SJCRH30 (cell line): ENCODE measurements at regions not wholly inside any gene's neighbourhood (a gene's known extent, or its start where the extent isn't known, plus 50 kb on each side); places are given as distances from the start of the nearest gene placed in this dataset.
A peak's percentile ranks its signal among the peaks of the same experiment; 100 is the strongest.

ENCODE experiments used
- DNase-seq, 2 experiments: peaks; one replicate each; pipeline ENCODE4 v3.0.0-alpha.2; 2015 to 2020
- H3K27ac ChIP-seq: fragments of 250-450 bp; sonication (Bioruptor Pico); 2 replicates; pipeline ENCODE4 v1.5.1; 2020; ENCODE audit warnings: mild to moderate bottlenecking, moderate library complexity
- H3K27me3 ChIP-seq: fragments of 250-450 bp; sonication (Bioruptor Pico); 2 replicates; pipeline ENCODE4 v1.5.1; 2020; ENCODE audit warnings: mild to moderate bottlenecking, moderate library complexity
- H3K36me3 ChIP-seq: fragments of 250-450 bp; sonication (Bioruptor Pico); 2 replicates; pipeline ENCODE4 v1.5.1; 2020; ENCODE audit warnings: mild to moderate bottlenecking, moderate library complexity
- H3K4me1 ChIP-seq: fragments of 250-450 bp; sonication (Bioruptor Pico); 2 replicates; pipeline ENCODE4 v1.5.1; 2020; ENCODE audit warnings: mild to moderate bottlenecking, moderate library complexity
- H3K4me3 ChIP-seq: fragments of 250-450 bp; sonication (Bioruptor Pico); 2 replicates; pipeline ENCODE4 v1.5.1; 2020; ENCODE audit warnings: mild to moderate bottlenecking, moderate library complexity
- H3K9me3 ChIP-seq: fragments of 250-450 bp; sonication (Bioruptor Pico); replicated peaks from 2 replicates; pipeline ENCODE4 v1.5.1; 2020; ENCODE audit warnings: mild to moderate bottlenecking, moderate library complexity

- H3K27ac ChIP-seq: no peak overlapping the region
- no peak for DNase-seq
- H3K9me3 ChIP-seq: no peaks in the 10 kb centered on the region
- H3K36me3 ChIP-seq: no peaks in the 10 kb centered on the region
- H3K4me3 ChIP-seq: no peak overlapping the region
- no peaks in the 10 kb centered on the region for H3K27me3 ChIP-seq
- peaks cover 9% of the 10 kb centered on the region for H3K4me1 ChIP-seq
These were observed 389.2 kb upstream of the NFE2L3 start for GRCh38 chr7:25762511-25763462.

DNA sequence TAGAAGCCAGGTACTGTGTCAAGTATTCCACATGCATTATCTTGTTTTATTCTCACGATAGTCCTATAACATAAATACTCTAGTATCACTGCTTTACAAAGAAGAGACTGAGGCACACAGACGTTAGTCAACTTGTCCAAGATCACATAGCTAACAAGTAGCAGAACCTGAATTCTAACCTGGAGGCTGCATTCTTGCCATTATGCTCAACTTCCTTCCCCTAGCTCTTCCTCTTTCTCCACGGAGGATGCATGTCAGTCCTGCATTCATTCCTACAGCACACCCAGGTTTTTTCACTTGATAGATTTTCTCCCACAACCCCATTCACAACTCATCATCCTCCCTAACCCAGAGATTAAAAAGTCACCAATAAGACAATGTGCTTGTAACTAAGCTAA, 388.5 kb upstream of the NFE2L3 start:
- Histone ChIP-seq H3K36me3 (no peaks in the 10 kb centered on the region), H3K9me3 (no peaks in the 10 kb centered on the region), H3K4me1 (peaks cover 6% of the 10 kb centered on the region), H3K27ac (no peak overlapping the region), H3K27me3 (no peaks in the 10 kb centered on the region), H3K4me3 (no peak overlapping the region)
- DNase-seq: no peak

GRCh38 chr7:25765110-25765655, 386.8 kb upstream of the NFE2L3 start:
- Histone ChIP-seq H3K27ac (no peak overlapping the region), H3K9me3 (no peaks in the 10 kb centered on the region), H3K27me3 (no peaks in the 10 kb centered on the region), H3K4me3 (no peak overlapping the region), H3K36me3 (no peaks in the 10 kb centered on the region), H3K4me1 (peaks cover 3% of the 10 kb centered on the region; the same call in 1 of the 2 replicates)
- DNase-seq: no peak

DNA sequence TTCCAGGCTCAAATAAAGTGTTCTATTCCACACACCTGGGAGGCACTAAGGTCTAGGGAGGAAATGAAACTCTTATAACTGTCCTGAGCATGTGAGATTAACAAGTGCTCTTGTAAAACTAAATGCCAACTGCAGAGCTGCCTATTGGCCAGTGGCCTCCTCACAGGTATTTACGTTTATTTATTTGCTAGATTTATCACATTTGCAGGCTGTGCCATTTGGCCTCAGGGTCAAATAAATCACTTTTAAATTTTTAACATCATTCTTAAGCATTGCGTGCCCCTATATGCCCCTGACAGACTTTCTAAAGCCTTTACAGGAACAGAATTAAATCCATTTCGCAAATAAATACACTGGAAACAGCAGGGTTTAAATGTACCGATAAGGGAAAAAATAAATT, 381.8 kb upstream of the NFE2L3 start:
- Histone ChIP-seq H3K4me1 (peaks cover 6% of the 10 kb centered on the region; the same call in 1 of the 2 replicates), H3K27ac (no peak overlapping the region), H3K4me3 (no peak overlapping the region), H3K9me3 (no peaks in the 10 kb centered on the region; the same call in 1 of the 2 replicates), H3K36me3 (no peaks in the 10 kb centered on the region), H3K27me3 (no peaks in the 10 kb centered on the region)
- DNase-seq: no peak

DNA sequence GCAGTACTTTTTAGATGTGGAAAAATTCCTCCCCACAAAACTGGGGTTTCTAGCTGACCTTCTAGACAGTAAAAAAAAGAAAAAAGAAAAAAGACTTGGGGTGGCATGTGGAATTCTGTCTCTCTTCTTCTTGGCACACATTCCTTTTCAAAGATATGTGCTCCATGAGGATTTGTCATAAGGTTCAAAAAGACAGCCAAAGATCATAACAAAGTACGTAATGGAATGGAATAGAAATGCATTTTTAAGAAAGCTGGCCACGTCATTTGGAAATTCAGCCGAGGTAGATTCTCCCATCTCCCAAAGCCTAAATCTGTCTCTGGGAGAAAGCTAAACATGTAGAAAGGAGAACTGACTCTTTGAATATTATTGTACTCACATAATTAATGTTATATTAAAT, 381.3 kb upstream of the NFE2L3 start:
- H3K36me3 ChIP-seq: no peaks in the 10 kb centered on the region
- no peaks in the 10 kb centered on the region for H3K27me3 ChIP-seq
- H3K4me1 ChIP-seq: peaks cover 6% of the 10 kb centered on the region; the same call in 1 of the 2 replicates
- DNase-seq: no peak
- H3K27ac ChIP-seq: no peak overlapping the region
- H3K4me3 ChIP-seq: no peak overlapping the region
- no peaks in the 10 kb centered on the region; the same call in 1 of the 2 replicates for H3K9me3 ChIP-seq

GRCh38 chr7:25771491-25771890, 380.5 kb upstream of the NFE2L3 start:
- no peak for DNase-seq
- peaks cover 10% of the 10 kb centered on the region for H3K4me1 ChIP-seq
- no peak overlapping the region for H3K4me3 ChIP-seq
- no peaks in the 10 kb centered on the region for H3K27me3 ChIP-seq
- no peaks in the 10 kb centered on the region; the same call in 1 of the 2 replicates for H3K9me3 ChIP-seq
- no peak overlapping the region for H3K27ac ChIP-seq
- H3K36me3 ChIP-seq: no peaks in the 10 kb centered on the region

GRCh38 chr7:25772802-25773201, 379.2 kb upstream of the NFE2L3 start:
- Histone ChIP-seq H3K27ac (no peak overlapping the region), H3K4me1 (peaks cover 24% of the 10 kb centered on the region), H3K9me3 (no peaks in the 10 kb centered on the region; the same call in 1 of the 2 replicates)

GRCh38 chr7:25774675-25775074, 377.3 kb upstream of the NFE2L3 start:
- no peaks in the 10 kb centered on the region for H3K27me3 ChIP-seq
- H3K36me3 ChIP-seq: no peaks in the 10 kb centered on the region
- H3K4me1 ChIP-seq: peaks cover 40% of the 10 kb centered on the region
- H3K4me3 ChIP-seq: no peak overlapping the region
- no peak overlapping the region for H3K27ac ChIP-seq
- DNase-seq: no peak
- no peaks in the 10 kb centered on the region; the same call in 1 of the 2 replicates for H3K9me3 ChIP-seq

More at GRCh38 chr7:25772802-25773201, 379.2 kb upstream of the NFE2L3 start:
- Histone ChIP-seq H3K4me3 (no peak overlapping the region), H3K36me3 (no peaks in the 10 kb centered on the region), H3K27me3 (no peaks in the 10 kb centered on the region)
- DNase-seq: no peak

- no peak for DNase-seq
- Histone ChIP-seq H3K27me3 (no peaks in the 10 kb centered on the region), H3K4me1 (peaks cover 43% of the 10 kb centered on the region), H3K27ac (no peak overlapping the region), H3K36me3 (no peaks in the 10 kb centered on the region), H3K4me3 (no peak overlapping the region), H3K9me3 (no peaks in the 10 kb centered on the region; the same call in 1 of the 2 replicates)
These were observed 376.4 kb upstream of the NFE2L3 start for GRCh38 chr7:25775570-25775969.

DNA sequence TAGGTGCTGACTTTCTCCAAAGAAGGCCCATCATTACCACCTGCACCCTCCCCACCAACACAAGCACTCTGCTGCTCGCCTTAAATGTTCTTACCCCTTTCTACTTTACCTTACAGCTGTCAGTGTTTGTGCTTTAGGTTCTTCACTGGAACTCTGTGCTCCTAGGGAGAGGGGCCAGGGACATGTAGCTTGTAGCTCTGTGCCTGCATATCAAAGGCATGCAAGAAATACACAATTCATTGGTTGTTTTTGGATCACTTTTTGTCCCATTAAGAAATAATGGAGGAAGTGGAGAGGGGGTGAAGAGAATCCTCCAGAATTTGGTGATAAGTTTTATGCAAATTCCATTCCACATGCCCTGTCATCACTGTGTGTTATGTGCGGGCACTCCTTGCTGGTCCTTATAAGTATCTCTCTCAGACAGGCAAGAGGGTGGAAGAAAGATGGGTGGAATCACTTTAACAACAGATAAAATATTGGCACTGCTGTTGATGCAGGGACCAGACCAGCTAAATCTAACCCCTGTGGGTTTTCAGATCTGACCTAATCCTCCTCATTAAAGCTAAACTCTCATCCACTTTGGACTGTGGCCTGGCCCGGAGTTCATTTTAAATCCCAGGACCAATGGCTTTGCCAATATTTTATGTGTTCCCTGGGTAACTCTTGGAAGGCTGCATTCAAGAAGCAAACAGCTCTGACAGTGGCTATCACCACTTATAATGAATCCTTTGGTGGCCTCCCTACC, 375.8 kb upstream of the NFE2L3 start:
- Histone ChIP-seq H3K4me1 (peaks cover 49% of the 10 kb centered on the region), H3K36me3 (no peaks in the 10 kb centered on the region), H3K27ac (no peak overlapping the region; the same call in 1 of the 2 replicates), H3K27me3 (no peaks in the 10 kb centered on the region), H3K9me3 (no peaks in the 10 kb centered on the region; the same call in 1 of the 2 replicates), H3K4me3 (no peak overlapping the region)
- DNase-seq: no peak

GRCh38 chr7:25776744-25777123, 375.3 kb upstream of the NFE2L3 start:
- no peaks in the 10 kb centered on the region for H3K36me3 ChIP-seq
- no peaks in the 10 kb centered on the region; the same call in 1 of the 2 replicates for H3K9me3 ChIP-seq
- no peaks in the 10 kb centered on the region for H3K27me3 ChIP-seq
- DNase-seq: no peak
- H3K4me3 ChIP-seq: no peak overlapping the region
- peak overlapping the region; percentile 87; the same call in 1 of the 2 replicates for H3K27ac ChIP-seq
- H3K4me1 ChIP-seq: peaks cover 49% of the 10 kb centered on the region

GRCh38 chr7:25777969-25778708, 373.9 kb upstream of the NFE2L3 start:
- H3K27me3 ChIP-seq: no peaks in the 10 kb centered on the region
- no peaks in the 10 kb centered on the region; the same call in 1 of the 2 replicates for H3K9me3 ChIP-seq
- H3K4me1 ChIP-seq: peaks cover 49% of the 10 kb centered on the region
- DNase-seq: peak; percentile 96 to 99
- no peaks in the 10 kb centered on the region for H3K36me3 ChIP-seq
- peak overlapping the region; percentile 9; the same call in 1 of the 2 replicates for H3K4me3 ChIP-seq
- peak overlapping the region; percentile 87 for H3K27ac ChIP-seq

DNA sequence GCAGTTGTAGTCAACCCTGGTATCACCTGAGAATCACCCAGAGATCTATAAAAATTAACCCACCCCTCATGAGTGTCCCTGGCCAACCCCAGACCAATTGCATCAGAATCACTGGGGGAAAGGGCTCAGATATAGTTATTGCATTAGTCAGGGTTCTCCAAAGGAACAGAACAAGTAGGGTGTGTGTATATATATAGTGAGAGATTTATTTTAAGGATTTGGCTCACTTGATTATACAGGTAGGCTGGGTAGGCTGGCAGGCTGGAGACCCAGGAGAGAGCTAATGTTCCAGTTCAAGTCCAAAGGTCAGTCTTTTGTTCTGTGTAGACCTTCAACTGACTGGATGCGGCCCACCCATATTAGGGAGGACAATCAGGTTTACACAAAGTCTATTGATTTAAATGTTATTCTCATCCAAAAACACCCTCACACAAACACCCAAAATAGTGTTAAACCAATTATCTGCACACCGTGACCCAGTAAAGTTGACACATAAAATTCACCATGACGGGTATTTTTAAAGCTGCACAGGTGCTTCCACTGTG, 372.9 kb upstream of the NFE2L3 start:
- DNase-seq: peak; percentile 21 to 60
- Histone ChIP-seq H3K27me3 (no peaks in the 10 kb centered on the region), H3K9me3 (no peaks in the 10 kb centered on the region; the same call in 1 of the 2 replicates), H3K4me3 (no peak overlapping the region), H3K27ac (peak overlapping the region; percentile 87), H3K4me1 (peaks cover 49% of the 10 kb centered on the region), H3K36me3 (no peaks in the 10 kb centered on the region)

GRCh38 chr7:25780904-25781303, 371.1 kb upstream of the NFE2L3 start:
- no peak overlapping the region for H3K4me3 ChIP-seq
- no peak overlapping the region for H3K27ac ChIP-seq
- H3K36me3 ChIP-seq: no peaks in the 10 kb centered on the region
- peaks cover 49% of the 10 kb centered on the region for H3K4me1 ChIP-seq
- H3K9me3 ChIP-seq: no peaks in the 10 kb centered on the region
- no peaks in the 10 kb centered on the region for H3K27me3 ChIP-seq
- DNase-seq: no peak
